ENCODE measurements at regions not wholly inside any gene's neighbourhood (a gene's known extent, or its start where the extent isn't known, plus 50 kb on each side); places are given as distances from the start of the nearest gene placed in this dataset.

GRCh38 chr3:55197021-55197420 lies 269.2 kb upstream of the LRTM1 start:
- no peak for TF ChIP-seq CTCF (IDR thresholded peaks at IDR 0.05)
- TF ChIP-seq MAZ (IDR thresholded peaks at IDR 0.05; ENCODE audit: borderline replicate concordance, low read depth, low read length), result no peak
- no peak for TF ChIP-seq ZC3H11A (IDR thresholded peaks at IDR 0.05)
- TF ChIP-seq POLR2AphosphoS2 (conservative IDR thresholded peaks at IDR 0.05; ENCODE audit: low read length), result no peak
